ENCODE measurements at regions not wholly inside any gene's neighbourhood (a gene's known extent, or its start where the extent isn't known, plus 50 kb on each side); places are given as distances from the start of the nearest gene placed in this dataset.

DNA sequence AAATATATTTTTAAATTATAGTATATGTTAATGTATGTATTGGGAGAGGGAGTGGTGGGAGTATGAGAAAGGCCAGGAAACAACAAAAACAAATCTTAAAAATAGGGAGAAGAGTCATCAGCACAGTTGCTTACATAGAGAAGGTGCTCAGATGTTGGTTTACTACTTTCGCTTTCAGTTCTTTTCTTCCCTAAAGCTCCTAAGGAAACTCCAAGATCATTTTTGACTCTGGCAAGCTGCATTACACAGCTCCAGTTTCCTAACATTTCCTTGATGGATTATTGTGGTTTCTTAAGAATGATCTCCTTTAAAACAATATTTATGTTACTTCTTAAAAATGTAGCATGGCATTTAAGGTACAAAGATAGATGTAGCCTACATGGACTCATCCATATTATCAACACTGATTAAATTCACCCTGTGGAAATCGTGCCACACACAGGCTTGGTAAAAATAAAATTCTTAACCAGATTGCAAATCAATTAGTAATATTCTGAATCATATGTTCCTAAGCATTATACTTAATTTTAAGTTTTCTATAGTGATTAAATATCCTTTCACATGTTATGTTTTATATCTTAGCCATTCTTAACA, 118.0 kb upstream of the MAN1A1 start:
- DNase-seq = no peak

DNA sequence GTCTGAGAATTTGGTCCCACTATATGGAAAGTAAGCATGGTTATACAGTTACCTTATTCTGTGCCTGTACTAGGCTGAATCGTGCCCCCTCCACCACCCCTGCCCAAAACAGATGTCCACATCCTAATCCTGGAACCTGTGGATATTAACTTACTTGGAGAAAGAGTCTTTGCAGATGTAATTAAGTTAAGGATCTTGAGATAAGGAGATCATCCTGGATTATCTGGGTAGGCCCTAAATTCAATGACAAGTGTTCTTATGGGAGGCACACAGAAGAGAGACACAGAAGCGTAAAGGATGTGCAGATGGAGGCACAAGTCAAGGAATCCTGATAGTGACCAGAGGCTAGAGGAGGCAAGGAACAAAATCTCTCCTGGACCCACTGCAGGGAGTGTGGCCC, 116.7 kb upstream of the MAN1A1 start:
- no peak for DNase-seq

DNA sequence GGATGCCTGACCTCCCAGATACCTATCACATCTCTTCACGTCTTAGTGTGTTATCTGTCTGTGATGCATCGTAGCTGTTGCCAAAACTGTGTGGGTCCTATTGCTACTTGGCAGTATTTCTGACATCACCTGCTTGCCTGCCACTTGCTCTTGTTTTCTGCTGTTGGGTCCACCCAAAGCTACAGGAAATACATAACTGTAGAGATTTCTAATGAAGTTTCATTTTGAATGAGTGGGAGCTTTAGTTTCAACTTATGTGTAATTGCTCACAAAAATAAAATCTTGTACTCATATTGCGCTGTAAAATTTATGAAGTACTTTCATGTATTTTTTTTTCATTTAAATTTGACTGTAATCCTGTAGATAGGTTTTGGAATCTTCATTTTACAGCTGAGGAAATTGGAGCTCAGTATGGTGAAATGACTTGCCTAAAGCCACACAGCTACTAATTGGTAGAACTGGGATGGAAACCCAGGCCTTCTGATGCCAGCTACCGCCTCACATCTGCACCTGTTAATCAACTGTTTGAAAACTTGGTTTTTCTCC, 113.6 kb upstream of the MAN1A1 start:
- DNase-seq = peak in 1 of 2 donors; percentile 2

DNA sequence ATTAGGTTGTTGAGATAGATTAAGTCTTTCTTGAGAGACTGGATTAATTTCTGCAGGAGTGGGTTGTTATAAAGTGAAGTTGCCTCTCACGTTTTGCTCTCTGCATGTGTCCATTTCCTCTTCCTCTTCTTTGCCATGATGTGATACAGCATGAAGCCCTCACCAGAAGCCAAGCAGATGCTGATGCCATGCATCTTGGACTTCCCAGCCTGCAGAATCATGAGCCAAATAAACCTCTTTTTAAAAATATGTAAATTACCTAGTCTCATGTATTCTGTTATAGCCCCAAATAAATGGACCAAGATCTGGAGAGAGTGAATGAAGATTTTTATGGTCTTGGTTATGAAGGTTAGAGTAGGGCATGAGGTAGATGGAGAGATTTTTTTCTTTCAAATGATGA, 111.6 kb upstream of the MAN1A1 start:
- no peak for DNase-seq

DNA sequence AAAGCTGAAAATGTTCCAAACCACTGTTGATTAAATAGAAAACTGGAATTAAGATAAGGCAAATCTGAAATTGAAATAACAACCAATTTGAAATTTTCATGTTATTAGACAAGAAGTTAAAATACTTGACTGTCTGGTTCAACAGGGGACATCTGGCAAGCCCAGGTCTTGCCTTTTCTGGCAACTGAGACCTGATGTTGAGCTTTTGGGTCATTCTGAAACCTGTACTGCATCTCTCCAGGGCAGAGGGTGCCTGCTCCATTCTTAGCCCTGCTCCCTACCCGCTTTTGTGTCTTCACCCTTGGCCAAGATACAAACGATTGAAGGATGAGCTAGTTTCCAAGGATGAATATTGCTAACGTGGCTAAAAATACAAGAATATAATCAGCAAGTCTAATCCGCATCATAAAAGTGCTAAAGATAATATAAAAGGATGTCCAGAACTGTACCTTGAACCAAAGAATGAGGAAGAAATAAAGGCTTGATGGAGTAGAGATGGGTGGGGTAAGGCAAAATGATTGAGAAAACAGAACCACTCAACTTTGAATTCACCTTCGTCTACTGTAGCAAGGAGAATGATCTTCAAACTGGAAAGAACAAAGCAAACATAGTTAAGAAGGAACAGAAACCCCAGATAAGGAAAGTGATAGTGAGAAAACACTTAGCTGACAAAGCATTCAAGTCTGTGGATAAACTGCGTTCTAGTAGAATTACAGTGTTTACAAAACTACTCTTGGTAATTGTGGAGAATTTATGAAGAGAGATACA, 109.8 kb upstream of the MAN1A1 start:
- DNase-seq = no peak

DNA sequence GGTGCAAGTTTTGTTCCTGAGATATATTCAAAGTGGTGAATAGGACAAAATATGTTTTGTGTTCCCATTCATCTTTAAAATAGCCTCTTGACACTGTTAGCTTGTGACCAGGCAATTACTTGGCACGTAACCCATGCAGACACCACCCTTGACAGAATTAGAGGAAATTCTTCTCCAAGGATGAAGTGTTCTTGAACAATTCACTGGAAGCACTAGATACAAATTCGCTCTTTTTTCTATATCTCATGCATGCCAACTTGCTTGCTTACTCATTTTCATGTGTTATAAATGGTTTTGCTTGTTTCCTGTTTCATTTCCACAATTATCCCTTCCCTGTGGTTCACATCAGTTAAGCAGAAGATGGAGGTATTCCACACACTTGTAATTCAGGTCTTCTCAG, 105.2 kb upstream of the MAN1A1 start:
- no peak for DNase-seq

DNA sequence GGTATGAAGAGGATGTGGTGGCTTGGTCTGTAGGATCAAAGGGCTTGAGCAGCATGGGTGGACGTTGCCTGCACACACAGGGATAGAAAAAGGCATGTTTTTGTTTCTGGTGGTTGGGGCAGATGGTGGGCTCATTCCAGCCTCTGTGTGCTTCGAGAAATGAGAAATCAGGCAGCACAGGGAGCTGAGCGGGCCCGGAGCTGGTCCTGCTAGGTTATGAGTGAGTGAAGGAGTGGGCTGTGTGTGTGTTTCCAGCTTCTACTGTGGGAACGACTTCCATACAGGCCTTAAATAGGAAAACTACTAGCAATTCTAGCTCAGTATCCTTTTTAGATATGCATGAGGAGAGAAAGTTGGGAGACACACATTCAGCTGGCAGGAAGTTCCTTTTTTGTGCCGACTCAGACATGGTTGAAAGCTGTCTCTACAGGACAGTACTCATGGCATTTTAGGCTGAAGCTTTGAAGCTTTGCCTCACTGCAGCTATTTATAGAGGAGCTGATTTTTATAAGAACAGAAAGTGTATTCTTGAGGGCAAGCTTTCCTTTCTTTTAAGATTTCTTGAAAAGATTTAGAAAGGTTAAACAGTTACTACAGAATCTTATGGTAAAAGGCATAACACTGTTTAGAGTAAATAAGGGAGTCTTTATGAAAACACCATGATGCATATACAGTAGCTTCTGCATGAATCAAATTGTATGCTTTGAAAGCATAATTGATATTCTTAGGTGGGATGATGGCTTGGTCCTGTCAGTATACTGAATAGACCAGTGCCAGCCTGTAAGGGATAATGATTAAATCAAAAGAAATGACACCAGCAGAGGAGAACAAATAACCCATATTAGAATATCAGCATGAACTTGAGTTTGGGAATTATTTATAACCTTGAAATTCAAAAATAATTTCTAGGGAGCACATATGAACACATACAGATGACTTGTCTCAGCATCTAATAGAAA, 104.0 kb upstream of the MAN1A1 start:
- no peak for DNase-seq

DNA sequence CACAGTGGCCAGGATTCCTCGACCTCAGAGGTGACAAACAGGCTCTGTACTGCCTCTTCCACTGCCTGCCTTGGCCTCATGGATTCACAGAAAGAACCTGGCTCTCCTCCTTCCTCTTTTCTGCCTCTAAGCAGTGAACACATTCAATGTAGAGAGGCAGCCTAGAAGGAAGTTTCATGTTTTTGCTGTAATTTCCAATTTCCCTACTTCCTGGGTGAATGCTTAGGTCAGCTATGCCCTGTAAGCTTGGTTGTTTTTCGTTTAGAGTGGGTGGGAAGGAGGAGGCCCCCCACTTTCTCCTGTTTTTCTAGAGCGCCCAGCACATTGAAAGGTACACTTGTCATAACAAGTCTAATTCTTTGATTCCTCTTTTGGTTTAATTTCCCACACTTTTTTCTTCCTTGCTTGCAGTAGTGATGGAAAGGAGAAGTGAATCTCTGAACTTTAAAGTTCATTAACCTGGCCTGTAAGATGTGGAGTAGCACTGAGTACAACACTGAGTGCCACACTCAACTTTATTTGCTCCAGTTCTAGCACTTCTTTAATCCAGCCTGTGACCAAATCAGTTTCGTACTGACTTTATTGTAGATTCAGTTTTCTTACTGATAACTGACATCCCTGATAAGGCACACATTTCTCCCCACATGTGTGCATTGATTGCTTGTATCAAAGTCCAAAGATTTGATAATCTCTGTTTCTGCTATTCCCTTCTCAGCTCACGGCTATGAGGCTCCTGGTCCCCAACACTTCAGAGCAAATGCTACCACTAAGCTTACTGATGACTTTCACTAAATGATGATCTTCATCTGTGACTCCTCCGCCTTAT, 100.0 kb upstream of the MAN1A1 start:
- no peak for DNase-seq

DNA sequence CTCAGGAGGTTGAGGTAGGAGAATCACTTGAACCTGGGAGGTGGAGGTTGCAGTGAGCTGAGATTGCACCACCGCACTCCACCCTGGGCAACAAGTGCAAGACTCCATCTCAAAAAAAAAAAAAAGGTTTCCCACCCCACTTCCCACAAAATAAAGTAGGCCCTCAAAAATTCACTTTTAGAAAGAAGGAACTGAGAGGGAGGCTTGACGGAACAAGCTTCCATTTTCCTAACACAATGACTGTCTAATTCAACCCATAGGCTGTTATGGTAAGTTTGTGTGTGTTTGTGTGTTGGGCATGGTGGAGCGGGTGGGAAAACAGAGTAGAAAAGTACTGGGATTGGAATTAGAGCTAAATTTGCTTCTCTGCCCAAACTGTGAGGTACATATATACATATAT, 98.4 kb upstream of the MAN1A1 start:
- DNase-seq = no peak

DNA sequence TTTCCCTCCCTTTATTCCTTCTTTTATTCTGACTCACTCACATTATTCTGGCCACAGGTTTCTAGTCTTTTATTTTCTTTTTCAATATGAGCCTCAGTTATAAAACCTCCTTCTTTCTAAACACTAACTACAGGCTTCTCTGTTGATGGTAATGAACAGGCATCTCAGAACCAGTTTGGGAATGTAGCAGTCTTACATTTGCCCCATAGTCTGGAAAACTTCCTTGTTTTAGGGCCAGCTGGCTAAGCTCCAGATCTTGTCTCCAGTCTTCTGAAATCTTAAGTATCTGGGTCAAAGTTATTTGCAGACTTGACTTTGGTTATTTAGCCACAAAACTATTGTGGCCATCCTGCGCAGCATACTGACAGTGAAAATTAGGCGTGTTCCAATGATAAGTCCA, 97.0 kb upstream of the MAN1A1 start:
- no peak for DNase-seq

DNA sequence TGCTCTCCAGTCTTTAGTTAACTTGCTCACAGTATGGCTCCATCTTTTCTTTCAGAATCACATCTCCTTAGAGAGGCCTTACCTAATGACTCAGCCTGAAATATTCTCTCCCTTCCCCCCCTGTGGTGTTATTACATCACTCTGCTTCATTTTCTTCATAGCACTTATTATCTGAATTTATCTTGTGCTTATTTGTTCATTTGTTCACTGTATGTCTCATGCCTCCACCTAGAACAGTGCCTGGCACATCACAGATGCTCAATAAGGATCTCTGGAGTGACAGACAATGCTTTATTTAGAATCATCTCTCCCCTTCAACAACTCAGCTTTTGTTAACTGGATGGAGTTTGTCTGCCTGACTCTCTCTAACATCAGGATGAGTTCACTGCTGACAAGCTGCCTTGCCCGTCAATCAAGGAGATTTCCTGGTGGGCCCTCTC, 96.6 kb upstream of the MAN1A1 start:
- DNase-seq = no peak

DNA sequence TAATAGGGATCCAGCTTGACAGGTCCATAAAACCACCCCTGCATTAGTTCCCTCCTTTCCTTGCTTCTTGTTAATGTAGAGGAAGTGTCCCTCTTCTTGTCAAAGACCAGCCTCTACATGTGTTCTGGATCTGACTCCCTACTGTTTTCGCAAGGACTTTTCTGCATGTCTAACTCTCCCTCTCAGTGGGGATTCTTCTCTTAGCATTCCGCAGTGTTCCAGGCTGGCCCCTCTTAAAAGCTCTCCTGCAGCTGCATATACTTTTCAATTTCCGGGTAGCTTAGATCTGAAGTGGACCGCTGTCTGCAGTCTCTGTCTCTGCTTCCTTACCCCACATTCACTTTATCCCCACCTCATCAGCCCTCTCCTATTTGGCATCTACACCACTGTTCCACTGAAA, 96.1 kb upstream of the MAN1A1 start:
- no peak for DNase-seq

DNA sequence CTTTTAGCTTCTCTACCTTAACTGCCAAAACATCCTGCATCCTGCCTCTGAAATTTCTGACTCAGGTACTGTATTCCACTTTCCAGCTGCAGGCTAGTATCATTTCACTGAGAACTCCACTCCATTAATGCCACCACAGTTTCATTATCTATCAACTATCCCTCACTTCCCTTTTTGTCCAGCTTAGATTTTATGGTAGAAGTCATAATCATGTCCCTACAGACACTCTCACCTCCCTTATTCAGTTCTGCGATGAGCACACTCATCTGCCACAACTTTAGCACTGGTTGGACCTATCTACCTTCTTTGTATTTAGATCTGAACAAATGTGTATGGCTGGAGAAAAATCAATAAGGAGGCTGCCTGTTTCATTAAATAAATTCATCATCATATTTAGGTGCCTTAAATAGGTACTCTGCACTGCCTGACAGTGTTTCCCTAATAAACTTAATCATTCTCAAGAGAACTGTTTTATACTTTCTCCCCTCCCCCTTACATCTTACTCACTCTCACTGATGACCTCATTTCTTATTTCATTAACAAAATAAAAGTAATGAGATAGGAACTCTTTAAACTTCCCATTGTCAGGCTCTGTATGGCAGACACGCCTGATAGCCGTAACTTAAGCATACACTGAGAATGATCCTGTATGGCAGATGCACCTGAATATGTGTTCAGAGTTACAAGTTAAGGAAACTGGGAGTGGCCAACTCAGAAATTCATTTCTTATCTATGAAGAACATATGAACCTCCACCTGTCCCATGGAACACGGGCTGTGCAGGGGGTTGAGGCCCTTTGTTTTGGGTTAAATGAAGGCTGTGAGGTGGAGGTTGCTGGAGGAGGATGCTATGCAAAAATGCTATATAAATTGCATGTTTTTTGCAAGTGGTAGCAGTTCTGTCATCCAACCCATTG, 95.3 kb upstream of the MAN1A1 start:
- DNase-seq = no peak

DNA sequence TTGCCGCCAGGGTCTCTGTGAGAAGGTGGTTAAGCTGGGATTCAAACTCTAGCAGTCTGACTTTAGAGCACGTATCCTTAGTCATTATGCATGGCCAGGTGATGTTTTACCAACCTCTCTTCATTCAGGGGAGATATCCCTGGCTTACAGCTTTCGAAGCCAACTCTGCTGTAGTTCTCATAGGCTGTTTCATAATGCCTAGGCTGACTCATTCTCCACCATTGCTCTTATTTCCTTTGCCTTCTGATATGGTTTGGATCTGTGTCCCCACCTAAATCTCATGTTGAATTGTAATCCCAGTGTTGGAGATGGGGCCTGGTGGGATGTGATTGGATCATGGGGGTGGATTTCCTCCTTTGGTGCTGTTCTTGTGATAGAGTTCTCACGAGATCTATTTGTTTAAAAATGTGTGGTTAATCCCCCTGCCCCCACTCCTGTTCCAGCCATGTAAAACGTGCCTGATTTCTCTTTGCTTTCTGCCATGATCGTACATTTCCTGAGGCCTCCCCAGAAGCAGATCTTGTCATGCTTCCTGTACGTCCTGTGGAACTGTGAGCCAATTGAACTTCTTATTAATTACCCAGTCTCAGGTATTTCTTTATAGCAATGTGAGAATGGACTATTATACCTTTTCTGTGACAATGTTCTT, 94.6 kb upstream of the MAN1A1 start:
- DNase-seq = no peak

DNA sequence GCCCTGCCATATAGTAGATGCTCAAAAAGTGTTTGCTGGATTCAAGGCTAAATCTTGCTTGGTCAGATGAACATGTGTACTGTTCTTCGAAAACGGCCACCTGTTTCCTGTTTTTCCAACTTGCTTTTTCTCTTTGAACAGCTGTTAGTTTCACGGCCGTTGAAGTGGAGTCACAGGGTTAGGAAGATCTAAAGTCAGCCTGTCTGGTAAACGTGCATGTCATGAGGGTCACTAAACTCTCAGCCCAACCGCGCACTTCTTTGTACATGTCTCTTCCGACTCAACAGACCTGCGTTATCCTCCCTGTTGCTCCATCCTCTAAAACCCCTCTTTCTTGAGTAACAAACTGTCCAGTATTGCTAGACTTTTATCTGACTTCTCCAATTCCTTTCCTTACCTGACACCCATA, 93.2 kb upstream of the MAN1A1 start:
- no peak for DNase-seq

DNA sequence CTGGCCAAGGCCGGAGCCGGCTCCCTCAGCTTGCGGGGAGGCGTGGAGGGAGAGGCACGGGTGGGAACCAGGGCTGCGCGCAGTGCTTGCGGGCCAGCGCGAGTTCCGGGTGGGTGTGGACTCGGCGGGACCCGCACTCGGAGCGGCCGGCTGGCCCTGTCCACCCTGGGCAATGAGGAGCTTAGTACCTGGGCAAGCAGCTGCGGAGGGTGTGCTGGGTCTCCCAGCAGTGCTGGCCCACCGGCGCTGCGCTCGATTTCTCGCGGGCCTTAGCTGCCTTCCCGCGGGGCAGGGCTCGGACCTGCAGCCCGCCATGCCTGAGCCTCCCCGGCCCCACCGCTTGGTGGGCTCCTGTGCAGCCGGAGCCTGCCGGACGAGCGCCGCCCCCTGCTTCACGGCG, 91.4 kb upstream of the MAN1A1 start:
- no peak for DNase-seq

DNA sequence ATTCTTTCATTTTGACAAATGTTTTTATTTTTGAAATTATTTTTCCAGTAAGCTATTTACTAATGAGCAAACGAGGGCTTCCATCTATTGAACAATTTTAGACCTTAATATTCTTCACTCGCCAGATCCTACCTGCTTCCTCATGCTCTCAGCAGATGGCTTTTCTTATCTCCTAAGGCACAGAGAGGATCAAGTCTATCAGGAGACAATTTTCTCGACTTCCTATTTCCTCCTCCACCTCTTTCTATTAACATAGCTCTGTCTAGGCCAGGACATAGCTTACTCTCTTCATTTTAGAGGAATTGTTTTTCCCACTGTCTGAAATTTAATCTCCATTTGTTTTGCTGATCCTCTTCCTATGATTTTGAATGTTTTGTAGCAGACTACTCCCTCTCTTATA, 87.0 kb upstream of the MAN1A1 start:
- no peak for DNase-seq

DNA sequence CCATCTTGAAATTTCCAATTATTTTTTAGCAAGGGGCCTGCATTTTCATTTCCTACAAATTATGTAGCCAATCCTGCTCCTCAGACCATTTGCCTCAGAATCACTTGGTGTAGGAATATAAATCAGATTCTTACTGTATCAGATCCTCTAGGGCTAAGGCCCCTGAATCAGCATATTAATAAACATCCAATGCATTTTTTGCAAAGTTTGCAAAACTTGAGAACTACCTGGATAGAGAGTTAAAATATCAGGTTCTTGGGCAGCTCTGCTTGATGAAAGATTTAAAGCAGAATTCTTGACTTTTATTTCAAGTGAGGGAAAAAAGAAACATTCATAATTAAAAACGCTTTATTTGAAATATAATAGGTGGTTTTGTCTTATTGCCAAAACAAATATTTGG, 82.2 kb upstream of the MAN1A1 start:
- DNase-seq = no peak

DNA sequence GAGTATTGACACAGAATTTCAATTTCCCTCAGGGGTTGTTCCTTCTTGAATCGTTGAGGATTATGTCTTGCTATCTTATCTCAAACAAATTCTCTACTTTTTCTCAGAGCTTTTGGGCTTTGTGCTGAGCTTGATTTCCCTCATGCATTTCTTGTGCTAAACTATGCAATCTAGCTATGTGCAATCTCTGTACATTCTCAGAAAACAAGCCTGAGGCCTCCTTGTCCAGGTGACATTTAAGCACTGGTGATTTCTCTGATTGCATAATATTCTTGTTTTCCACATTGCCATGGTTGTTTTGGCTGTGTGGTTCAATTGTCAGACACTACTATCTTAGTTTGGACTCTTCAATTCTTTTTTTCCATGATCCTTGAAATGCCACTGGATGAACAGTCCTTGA, 81.2 kb upstream of the MAN1A1 start:
- DNase-seq = no peak

DNA sequence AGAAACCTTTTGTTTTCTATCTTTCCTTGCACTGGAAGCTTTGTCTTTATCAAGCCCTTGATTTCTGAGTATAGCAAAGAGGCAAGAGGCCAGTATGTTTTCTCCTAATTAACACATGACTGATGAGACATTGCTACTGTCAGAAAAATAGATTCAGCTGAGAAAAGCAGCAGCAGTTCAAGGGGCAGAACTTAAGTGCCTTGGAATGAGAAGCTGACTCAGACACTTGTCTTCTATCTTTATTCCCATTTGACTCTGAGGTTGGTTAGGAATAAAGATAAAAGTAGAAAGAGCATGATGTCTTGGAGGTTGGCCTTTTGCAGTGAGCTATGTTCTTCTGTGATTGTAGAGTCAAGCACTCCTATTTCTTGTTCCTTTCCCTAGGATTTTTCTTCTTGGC, 79.1 kb upstream of the MAN1A1 start:
- no peak for DNase-seq

DNA sequence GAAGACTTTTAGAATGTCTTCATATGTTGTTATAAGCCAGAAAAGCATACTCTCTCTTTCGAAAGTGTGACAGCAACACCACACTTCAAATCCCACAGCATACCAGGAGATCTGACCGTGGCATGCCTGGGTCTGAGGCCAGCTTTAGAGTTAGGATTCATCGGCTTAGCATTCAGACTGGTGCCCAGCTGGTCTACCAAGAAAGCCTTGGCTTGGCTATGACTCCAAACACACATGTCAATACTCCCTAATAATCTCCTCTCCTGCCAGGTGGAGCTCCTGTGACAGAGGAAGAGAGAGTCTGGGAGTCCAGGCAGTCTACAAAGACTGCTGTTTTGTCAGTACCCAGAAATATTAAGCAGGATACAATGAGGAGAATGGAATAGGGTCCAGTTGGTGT, 77.1 kb upstream of the MAN1A1 start:
- no peak for DNase-seq
